Gastrocnemius medialis (tissue), 4 donors: ENCODE measurements at regions not wholly inside any gene's neighbourhood (a gene's known extent, or its start where the extent isn't known, plus 50 kb on each side); places are given as distances from the start of the nearest gene placed in this dataset.

ENCODE experiments used
- POLR2A ChIP-seq, 2 donors: fragments of 450-650 bp; IDR thresholded peaks; one replicate each; pipeline ENCODE4 v1.6.1; 2017; ENCODE audit warnings: antibody characterized with exemption in 2 of 2, mild to moderate bottlenecking in 2 of 2, moderate library complexity in 2 of 2
- TF ChIP-seq, protein P1 (sequence below), 5 experiments: fragments of 450-650 bp in 3 of 5; fragments of 200-600 bp in 2 of 5; sonication (generic) in 2 of 5; IDR thresholded peaks in 4 of 5; conservative IDR thresholded peaks in 1 of 5; 1 replicate in 4 of 5; 2 replicates in 1 of 5; pipeline ENCODE4 v1.5.1; 2016 to 2019; ENCODE audit warnings: antibody characterized with exemption in 5 of 5, mild to moderate bottlenecking in 3 of 5, moderate library complexity in 3 of 5

DNA sequence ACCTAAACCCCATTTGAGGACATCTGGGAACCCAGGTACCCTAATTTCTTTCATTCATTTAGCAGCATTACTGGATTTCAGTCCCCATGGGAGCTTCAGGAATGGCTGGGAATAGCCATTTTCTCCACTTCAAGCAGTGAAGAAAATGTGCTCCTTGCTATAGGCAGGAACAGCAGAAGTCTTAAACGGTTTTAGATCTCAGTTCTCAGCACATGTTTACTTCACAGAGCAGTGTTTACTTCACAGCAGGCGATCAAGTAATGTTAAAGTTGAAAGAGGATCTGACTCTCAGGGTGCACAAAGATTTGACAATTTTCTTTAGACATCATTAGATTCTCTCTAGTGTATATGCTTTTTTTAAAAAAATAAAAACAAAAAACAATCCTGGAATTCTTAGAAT, 109.3 kb downstream of the TBC1D30 start:
- TF ChIP-seq, protein P1, sequence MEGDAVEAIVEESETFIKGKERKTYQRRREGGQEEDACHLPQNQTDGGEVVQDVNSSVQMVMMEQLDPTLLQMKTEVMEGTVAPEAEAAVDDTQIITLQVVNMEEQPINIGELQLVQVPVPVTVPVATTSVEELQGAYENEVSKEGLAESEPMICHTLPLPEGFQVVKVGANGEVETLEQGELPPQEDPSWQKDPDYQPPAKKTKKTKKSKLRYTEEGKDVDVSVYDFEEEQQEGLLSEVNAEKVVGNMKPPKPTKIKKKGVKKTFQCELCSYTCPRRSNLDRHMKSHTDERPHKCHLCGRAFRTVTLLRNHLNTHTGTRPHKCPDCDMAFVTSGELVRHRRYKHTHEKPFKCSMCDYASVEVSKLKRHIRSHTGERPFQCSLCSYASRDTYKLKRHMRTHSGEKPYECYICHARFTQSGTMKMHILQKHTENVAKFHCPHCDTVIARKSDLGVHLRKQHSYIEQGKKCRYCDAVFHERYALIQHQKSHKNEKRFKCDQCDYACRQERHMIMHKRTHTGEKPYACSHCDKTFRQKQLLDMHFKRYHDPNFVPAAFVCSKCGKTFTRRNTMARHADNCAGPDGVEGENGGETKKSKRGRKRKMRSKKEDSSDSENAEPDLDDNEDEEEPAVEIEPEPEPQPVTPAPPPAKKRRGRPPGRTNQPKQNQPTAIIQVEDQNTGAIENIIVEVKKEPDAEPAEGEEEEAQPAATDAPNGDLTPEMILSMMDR (IDR thresholded peaks at IDR 0.05 in 4 of 5, conservative IDR thresholded peaks at IDR 0.05 in 1 of 5) = no peak
- TF ChIP-seq POLR2A (IDR thresholded peaks at IDR 0.05) = no peak
